ENCODE measurements at regions not wholly inside any gene's neighbourhood (a gene's known extent, or its start where the extent isn't known, plus 50 kb on each side); places are given as distances from the start of the nearest gene placed in this dataset.

- TF ChIP-seq JUND (IDR thresholded peaks at IDR 0.05), result no peak
- no peak for TF ChIP-seq CTCF (IDR thresholded peaks at IDR 0.05 in 2 of 3, conservative IDR thresholded peaks at IDR 0.05 in 1 of 3; ENCODE audit: borderline replicate concordance in 1 of 3, insufficient read depth in 1 of 3, low read depth in 2 of 3, low read length in 2 of 3)
- no peak for TF ChIP-seq MAX (IDR thresholded peaks at IDR 0.05)
- TF ChIP-seq POLR2AphosphoS5 (IDR thresholded peaks at IDR 0.05; ENCODE audit: low read depth, low read length), result no peak
- no peak for TF ChIP-seq POLR2A (IDR thresholded peaks at IDR 0.05; ENCODE audit: borderline replicate concordance, extremely low read depth, insufficient read depth, insufficient read length)
- TF ChIP-seq ZFX (IDR thresholded peaks at IDR 0.05), result no peak
- TF ChIP-seq CEBPB (IDR thresholded peaks at IDR 0.05; ENCODE audit: low read depth), result no peak
- TF ChIP-seq EZH2 (IDR thresholded peaks at IDR 0.05), result no peak
- TF ChIP-seq SRF (IDR thresholded peaks at IDR 0.05; ENCODE audit: low read depth), result no peak
- no peak for TF ChIP-seq CBX3 (IDR thresholded peaks at IDR 0.05; ENCODE audit: low read depth)
- TF ChIP-seq SIN3A (IDR thresholded peaks at IDR 0.05; ENCODE audit: low read depth), result no peak
- no peak for TF ChIP-seq EGR1 (IDR thresholded peaks at IDR 0.05; ENCODE audit: low read depth)
These were observed 1252.1 kb downstream of the NCAM2 start for GRCh38 chr21:22250355-22250754.

Data from HCT116 (cell line).